ENCODE measurements at regions not wholly inside any gene's neighbourhood (a gene's known extent, or its start where the extent isn't known, plus 50 kb on each side); places are given as distances from the start of the nearest gene placed in this dataset.

DNA sequence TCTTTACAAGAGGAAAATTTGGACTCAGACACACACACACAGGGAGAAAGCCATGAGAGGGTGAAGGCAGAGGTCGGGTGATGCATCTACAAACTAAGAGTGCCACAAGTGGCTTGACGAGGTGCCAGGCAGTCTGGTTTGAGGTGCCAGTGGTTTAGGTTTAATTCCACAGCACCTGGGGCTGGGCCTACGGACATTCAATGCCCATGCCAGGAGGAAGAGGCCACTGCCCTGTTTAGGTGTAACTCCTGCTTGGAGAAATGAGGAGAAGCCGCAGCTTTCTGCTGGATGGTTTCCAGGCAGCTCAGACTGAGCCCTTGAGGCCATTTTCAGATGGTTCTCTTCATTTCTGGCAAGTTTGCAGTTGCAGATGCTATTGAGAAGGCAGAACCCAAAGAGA lies 83.6 kb downstream of the HTR5A start:
- TF ChIP-seq, protein P1, sequence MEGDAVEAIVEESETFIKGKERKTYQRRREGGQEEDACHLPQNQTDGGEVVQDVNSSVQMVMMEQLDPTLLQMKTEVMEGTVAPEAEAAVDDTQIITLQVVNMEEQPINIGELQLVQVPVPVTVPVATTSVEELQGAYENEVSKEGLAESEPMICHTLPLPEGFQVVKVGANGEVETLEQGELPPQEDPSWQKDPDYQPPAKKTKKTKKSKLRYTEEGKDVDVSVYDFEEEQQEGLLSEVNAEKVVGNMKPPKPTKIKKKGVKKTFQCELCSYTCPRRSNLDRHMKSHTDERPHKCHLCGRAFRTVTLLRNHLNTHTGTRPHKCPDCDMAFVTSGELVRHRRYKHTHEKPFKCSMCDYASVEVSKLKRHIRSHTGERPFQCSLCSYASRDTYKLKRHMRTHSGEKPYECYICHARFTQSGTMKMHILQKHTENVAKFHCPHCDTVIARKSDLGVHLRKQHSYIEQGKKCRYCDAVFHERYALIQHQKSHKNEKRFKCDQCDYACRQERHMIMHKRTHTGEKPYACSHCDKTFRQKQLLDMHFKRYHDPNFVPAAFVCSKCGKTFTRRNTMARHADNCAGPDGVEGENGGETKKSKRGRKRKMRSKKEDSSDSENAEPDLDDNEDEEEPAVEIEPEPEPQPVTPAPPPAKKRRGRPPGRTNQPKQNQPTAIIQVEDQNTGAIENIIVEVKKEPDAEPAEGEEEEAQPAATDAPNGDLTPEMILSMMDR (IDR thresholded peaks at IDR 0.05; ENCODE audit: extremely low read depth, missing control alignments), result no peak
- no peak for DNase-seq (ENCODE audit: low spot score)

DNA sequence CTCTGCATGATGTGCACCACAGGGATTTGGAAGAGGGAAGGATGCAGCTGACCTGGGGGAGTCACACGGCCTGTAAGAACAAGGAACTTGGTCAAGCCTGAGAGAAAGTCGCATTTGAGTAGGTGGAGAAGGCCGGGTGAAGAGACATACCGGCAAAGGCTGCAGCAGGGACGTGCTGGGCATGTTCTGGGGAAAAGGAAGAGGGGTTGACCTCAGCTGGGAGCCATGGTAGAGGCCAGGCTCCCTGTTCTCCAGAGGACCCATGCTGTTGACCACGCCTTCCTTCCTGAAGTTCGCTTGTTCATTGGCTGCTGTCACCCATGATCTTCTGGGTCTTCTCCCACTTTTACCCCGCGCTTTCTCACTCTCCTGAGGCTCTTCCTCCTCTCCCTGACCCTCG lies 84.5 kb downstream of the HTR5A start:
- TF ChIP-seq, protein P1 (IDR thresholded peaks at IDR 0.05; ENCODE audit: extremely low read depth, missing control alignments), result no peak
- no peak for DNase-seq (ENCODE audit: low spot score)

DNA sequence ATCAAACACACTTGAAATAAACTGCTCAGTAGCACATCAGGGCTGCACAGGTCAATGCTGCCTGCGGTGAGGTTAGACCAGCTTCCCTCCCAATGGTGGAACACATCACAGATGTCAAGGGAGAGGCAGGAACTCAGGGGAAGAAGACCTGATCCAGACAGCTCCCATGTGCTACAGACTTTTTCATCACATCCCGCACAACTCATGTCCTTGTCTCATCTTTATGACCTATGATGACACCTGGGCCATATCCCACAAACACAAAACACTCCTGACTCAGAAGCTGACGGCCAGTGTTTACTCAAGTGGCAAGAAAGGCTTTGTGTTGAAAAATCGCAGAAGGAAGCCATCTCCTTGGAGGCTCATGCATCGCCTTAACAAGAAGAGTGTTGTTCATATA lies 91.6 kb downstream of the HTR5A start:
- DNase-seq (ENCODE audit: low spot score), result no peak
- TF ChIP-seq, protein P1 (IDR thresholded peaks at IDR 0.05; ENCODE audit: extremely low read depth, missing control alignments), result no peak

DNA sequence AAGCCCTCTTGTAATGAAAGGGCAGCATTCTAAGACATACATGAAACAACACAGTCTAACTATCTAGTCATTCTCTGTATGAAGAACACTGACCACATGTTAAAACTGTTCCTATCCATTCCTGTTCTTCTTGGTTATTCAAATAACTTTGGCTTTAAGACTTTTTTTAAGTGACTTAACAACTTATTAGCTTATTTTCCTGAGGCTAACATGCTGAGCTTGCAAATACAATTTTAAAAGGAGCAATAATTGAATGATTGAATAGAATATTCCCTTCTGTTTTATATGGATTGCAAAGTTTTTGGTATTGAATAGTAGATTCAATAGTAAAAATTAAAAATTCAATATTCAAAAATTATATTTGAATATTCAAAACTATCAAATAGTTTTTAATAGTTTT lies 92.3 kb downstream of the HTR5A start:
- no peak for DNase-seq (ENCODE audit: low spot score)
- TF ChIP-seq, protein P1 (IDR thresholded peaks at IDR 0.05; ENCODE audit: extremely low read depth, missing control alignments), result no peak

DNA sequence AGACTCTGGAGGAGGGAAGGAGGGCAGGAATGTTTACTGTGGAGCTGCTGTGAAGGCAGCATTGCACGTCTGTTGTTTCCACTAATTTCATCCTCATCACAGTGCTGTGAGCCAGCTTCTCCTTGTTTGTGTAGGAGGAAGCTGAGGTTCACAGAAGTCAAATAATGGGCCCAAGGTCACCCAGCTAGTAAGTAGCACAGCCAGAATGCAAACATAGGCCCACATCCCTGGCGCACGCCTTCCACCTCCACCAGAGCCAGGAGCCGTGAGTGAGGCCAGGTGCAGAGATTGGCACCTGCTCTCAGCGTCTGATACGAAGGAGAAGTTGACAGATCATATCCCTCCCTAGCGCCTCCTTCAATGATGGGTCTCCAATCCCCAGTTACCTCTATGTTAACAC lies 93.6 kb downstream of the HTR5A start:
- TF ChIP-seq, protein P1 (IDR thresholded peaks at IDR 0.05; ENCODE audit: extremely low read depth, missing control alignments), result no peak

DNA sequence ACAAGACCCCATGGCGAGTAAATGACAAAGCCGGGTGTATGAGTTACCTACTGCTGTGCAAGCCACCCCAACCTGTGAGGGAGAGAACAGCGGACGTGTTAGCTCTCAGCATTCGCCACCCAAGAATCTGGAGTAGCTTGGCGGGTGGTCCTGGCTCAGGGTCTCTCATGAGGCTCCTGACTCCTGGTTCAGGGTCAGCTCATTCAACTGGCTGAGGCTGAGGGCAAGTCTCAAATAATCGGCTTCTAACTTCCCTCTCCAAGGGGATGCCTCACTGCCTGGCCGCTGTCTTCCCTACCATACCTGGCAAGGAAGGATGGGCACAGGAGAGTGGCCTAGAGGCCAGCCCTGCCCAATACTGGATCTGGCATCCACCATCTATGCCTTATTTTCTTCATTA lies 94.2 kb downstream of the HTR5A start:
- TF ChIP-seq, protein P1 (IDR thresholded peaks at IDR 0.05; ENCODE audit: extremely low read depth, missing control alignments), result no peak
- DNase-seq (ENCODE audit: low spot score), result no peak

More for the DNA sequence above, 93.6 kb downstream of the HTR5A start:
- no peak for DNase-seq (ENCODE audit: low spot score)

DNA sequence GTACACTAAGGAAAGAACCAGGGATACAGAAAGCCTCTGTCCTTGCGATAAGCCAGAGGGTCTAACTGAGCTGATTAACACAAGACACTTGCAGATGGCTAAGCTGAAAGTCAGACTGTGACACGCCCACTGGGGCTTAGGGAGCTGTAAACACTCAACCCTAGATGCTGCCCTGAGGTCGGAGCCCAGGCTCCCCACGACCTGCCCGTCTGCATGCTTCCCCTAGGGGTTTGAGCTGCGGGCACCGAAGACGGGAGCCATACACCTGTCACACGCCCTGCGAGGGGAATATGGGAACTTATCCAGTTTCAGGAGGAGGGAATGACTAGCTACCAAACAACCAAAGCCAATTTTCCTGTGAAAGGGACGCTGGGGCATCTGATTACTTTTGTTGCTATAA lies 96.0 kb downstream of the HTR5A start:
- no peak for DNase-seq (ENCODE audit: low spot score)
- TF ChIP-seq, protein P1 (IDR thresholded peaks at IDR 0.05; ENCODE audit: extremely low read depth, missing control alignments), result no peak

All from GM20000 (cell line).